Vagina (tissue), 2 donors: ENCODE measurements at regions not wholly inside any gene's neighbourhood (a gene's known extent, or its start where the extent isn't known, plus 50 kb on each side); places are given as distances from the start of the nearest gene placed in this dataset.

Experiments used
- POLR2A ChIP-seq, 2 donors: fragments of 450-650 bp; IDR thresholded peaks; one replicate each; pipeline ENCODE4 v1.6.1; 2017; ENCODE audit warnings: antibody characterized with exemption in 2 of 2, mild to moderate bottlenecking in 2 of 2, moderate library complexity in 2 of 2
- TF ChIP-seq, protein P1 (sequence below), 3 experiments: fragments of 450-650 bp in 2 of 3; fragments of 200-600 bp in 1 of 3; sonication (generic) in 1 of 3; IDR thresholded peaks; one replicate each; pipeline ENCODE4 v1.5.1; 2017 to 2019; ENCODE audit warnings: antibody characterized with exemption in 3 of 3, mild to moderate bottlenecking in 2 of 3, moderate library complexity in 2 of 3

DNA sequence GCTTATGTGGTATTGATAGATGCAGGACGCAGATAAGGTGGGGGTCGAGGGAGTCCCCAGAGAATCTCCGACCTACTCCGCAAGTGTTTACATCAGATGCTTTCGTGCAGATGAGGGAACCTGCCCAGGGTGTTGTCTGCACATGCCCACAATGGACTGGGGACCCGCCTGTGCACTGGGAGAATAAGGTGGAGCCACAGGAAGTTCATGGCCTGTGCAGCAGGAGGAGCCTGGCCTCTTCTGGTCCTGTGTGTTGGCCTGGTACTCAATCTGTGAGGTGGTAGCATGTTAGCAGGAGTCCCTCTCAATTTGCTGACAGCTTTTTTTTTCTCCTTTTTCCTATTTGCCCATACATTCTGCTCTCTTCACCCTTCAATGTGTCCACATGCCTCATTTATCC lies 54.1 kb upstream of the AKR1C1 start:
- TF ChIP-seq, protein P1, sequence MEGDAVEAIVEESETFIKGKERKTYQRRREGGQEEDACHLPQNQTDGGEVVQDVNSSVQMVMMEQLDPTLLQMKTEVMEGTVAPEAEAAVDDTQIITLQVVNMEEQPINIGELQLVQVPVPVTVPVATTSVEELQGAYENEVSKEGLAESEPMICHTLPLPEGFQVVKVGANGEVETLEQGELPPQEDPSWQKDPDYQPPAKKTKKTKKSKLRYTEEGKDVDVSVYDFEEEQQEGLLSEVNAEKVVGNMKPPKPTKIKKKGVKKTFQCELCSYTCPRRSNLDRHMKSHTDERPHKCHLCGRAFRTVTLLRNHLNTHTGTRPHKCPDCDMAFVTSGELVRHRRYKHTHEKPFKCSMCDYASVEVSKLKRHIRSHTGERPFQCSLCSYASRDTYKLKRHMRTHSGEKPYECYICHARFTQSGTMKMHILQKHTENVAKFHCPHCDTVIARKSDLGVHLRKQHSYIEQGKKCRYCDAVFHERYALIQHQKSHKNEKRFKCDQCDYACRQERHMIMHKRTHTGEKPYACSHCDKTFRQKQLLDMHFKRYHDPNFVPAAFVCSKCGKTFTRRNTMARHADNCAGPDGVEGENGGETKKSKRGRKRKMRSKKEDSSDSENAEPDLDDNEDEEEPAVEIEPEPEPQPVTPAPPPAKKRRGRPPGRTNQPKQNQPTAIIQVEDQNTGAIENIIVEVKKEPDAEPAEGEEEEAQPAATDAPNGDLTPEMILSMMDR (IDR thresholded peaks at IDR 0.05) = no peak
- TF ChIP-seq POLR2A (IDR thresholded peaks at IDR 0.05) = no peak
